H1 (cell line): ENCODE measurements at regions not wholly inside any gene's neighbourhood (a gene's known extent, or its start where the extent isn't known, plus 50 kb on each side); places are given as distances from the start of the nearest gene placed in this dataset.

Experiments
- CTCF ChIP-seq, 3 experiments: IDR thresholded peaks; 1 replicate in 2 of 3; 2 replicates in 1 of 3; pipeline versions ENCODE4 v1.5.1 to v1.6.1; 2011; ENCODE audit warnings: low read length in 3 of 3, mild to moderate bottlenecking in 3 of 3, inconsistent platforms in 2 of 3, low read depth in 1 of 3, moderate library complexity in 1 of 3; ENCODE audit not compliant: insufficient read depth in 1 of 3; ENCODE audit errors: control extremely low read depth in 1 of 3
- EGR1 ChIP-seq: IDR thresholded peaks from 2 replicates; pipeline ENCODE4 v1.6.1; 2011; ENCODE audit warnings: low read depth, low read length, borderline replicate concordance
- EP300 ChIP-seq, 2 experiments: IDR thresholded peaks; 1 replicate in 1 of 2; 2 replicates in 1 of 2; pipeline ENCODE4 v1.6.1; 2011 to 2012; ENCODE audit warnings: low read depth in 2 of 2, low read length in 2 of 2, mild to moderate bottlenecking in 2 of 2, borderline replicate concordance in 1 of 2, inconsistent platforms in 1 of 2, moderate library complexity in 1 of 2
- EZH2 ChIP-seq: fragments of 200-600 bp; sonication (generic); IDR thresholded peaks from 2 replicates; pipeline ENCODE4 v1.7.1; 2012; ENCODE audit warnings: low read depth, mild to moderate bottlenecking, moderate library complexity, low read length, inconsistent platforms; ENCODE audit not compliant: severe bottlenecking
- FOSL1 ChIP-seq: IDR thresholded peaks from 2 replicates; pipeline ENCODE4 v1.6.1; 2011; ENCODE audit warnings: mild to moderate bottlenecking, low read depth, low read length, moderate library complexity; ENCODE audit not compliant: insufficient read depth
- POLR2A ChIP-seq, 2 experiments: IDR thresholded peaks; 1 replicate in 1 of 2; 2 replicates in 1 of 2; pipeline ENCODE4 v1.6.1; 2011; ENCODE audit warnings: low read depth in 2 of 2, low read length in 2 of 2, mild to moderate bottlenecking in 2 of 2; ENCODE audit errors: control extremely low read depth in 1 of 2
- POLR2AphosphoS5 ChIP-seq: IDR thresholded peaks from 2 replicates; pipeline ENCODE4 v1.6.1; 2011; ENCODE audit warnings: low read depth, low read length
- RAD21 ChIP-seq, 2 experiments: IDR thresholded peaks in 1 of 2; conservative IDR thresholded peaks in 1 of 2; 2 replicates each; pipeline ENCODE4 v1.6.1; 2011; ENCODE audit warnings: low read depth in 2 of 2, low read length in 2 of 2, improper control_type of control experiment in 1 of 2, inconsistent platforms in 1 of 2, mild to moderate bottlenecking in 1 of 2, moderate library complexity in 1 of 2
- SIX5 ChIP-seq: IDR thresholded peaks from 2 replicates; pipeline ENCODE4 v1.6.1; 2011; ENCODE audit warnings: mild to moderate bottlenecking, low read depth, low read length
- SP1 ChIP-seq: IDR thresholded peaks from 2 replicates; pipeline ENCODE4 v1.6.1; 2011; ENCODE audit warnings: low read depth, low read length
- SRF ChIP-seq: IDR thresholded peaks from 2 replicates; pipeline ENCODE4 v1.6.1; 2011; ENCODE audit warnings: mild to moderate bottlenecking, low read depth, low read length, moderate library complexity
- TEAD4 ChIP-seq: IDR thresholded peaks from 2 replicates; pipeline ENCODE4 v1.6.1; 2012; ENCODE audit warnings: low read depth, low read length, inconsistent platforms, mixed read lengths
- TF ChIP-seq, protein P1 (sequence below): IDR thresholded peaks from 2 replicates; pipeline ENCODE4 v1.6.1; 2012; ENCODE audit warnings: inconsistent platforms
- TF ChIP-seq, protein P2 (sequence below): IDR thresholded peaks from 2 replicates; pipeline ENCODE4 v1.6.1; 2011; ENCODE audit warnings: low read depth, mild to moderate bottlenecking, low read length; ENCODE audit not compliant: insufficient read depth

- TF ChIP-seq EP300 (IDR thresholded peaks at IDR 0.05; ENCODE audit: borderline replicate concordance in 1 of 2, low read depth in 2 of 2, low read length in 2 of 2) (no peak), CTCF (IDR thresholded peaks at IDR 0.05; ENCODE audit: control extremely low read depth in 1 of 3, insufficient read depth in 1 of 3, low read depth in 1 of 3, low read length in 3 of 3) (no peak), SP1 (no peak), POLR2A (IDR thresholded peaks at IDR 0.05; ENCODE audit: control extremely low read depth in 1 of 2, low read depth in 2 of 2, low read length in 2 of 2) (no peak), SIX5 (no peak), EZH2 (no peak), RAD21 (IDR thresholded peaks at IDR 0.05 in 1 of 2, conservative IDR thresholded peaks at IDR 0.05 in 1 of 2; ENCODE audit: low read depth in 2 of 2, low read length in 2 of 2) (no peak), POLR2AphosphoS5 (no peak), FOSL1 (no peak), EGR1 (no peak), SRF (no peak), TEAD4 (no peak)
- TF ChIP-seq, protein P1, sequence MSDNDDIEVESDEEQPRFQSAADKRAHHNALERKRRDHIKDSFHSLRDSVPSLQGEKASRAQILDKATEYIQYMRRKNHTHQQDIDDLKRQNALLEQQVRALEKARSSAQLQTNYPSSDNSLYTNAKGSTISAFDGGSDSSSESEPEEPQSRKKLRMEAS: no peak
- TF ChIP-seq, protein P2, sequence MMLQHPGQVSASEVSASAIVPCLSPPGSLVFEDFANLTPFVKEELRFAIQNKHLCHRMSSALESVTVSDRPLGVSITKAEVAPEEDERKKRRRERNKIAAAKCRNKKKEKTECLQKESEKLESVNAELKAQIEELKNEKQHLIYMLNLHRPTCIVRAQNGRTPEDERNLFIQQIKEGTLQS: no peak
Measured at GRCh38 chr3:31077826-31078225, 183.4 kb upstream of the GADL1 start.
